HCT116 (cell line): ENCODE measurements at regions not wholly inside any gene's neighbourhood (a gene's known extent, or its start where the extent isn't known, plus 50 kb on each side); places are given as distances from the start of the nearest gene placed in this dataset.

ENCODE experiments used
- ELF1 ChIP-seq: IDR thresholded peaks from 2 replicates; pipeline ENCODE4 v1.6.1; 2012; ENCODE audit warnings: low read depth, borderline replicate concordance
- EZH2 ChIP-seq: fragments of 200-600 bp; sonication (generic); IDR thresholded peaks from 2 replicates; pipeline ENCODE4 v1.6.1; 2017; ENCODE audit warnings: antibody characterized with exemption, mixed run types
- RAD21 ChIP-seq: IDR thresholded peaks from 2 replicates; pipeline ENCODE4 v1.6.1; 2012; ENCODE audit warnings: low read depth, mild to moderate bottlenecking
- TF ChIP-seq, protein P1 (sequence below): IDR thresholded peaks from 2 replicates; pipeline ENCODE4 v1.6.1; 2012
- TF ChIP-seq, protein P2 (sequence below): IDR thresholded peaks from 2 replicates; pipeline ENCODE4 v1.6.1; 2012

DNA sequence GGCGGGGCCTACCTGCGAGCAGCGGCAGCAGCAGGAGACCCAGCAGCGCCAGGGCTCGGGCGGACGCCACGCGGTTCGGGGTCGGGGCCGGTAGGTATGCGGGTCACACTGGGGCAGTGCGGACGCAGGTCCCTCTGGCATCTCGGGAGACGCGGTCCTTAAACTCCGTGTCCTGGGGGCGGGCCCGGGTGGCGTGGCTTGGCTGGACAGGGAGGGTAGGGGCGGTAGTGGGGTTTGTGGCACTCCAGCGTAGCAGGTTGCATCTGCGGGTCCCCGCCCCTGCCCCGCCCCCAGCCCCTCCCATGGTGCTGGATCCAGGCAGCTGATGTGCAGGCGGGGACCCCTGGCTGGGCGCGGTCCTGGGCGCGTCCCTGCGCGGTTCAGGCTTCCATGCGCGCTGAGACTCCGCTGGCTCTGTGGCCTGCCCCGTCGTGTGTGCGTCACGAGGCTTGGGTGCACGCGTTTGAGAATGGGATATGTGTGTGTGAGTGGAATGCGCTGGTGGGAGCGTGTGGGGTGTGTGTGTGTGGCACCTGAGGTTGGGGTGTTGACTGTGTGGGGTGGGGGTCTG is 96.1 kb downstream of the WTIP start:
- no peak for TF ChIP-seq RAD21
- TF ChIP-seq, protein P1, sequence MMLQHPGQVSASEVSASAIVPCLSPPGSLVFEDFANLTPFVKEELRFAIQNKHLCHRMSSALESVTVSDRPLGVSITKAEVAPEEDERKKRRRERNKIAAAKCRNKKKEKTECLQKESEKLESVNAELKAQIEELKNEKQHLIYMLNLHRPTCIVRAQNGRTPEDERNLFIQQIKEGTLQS, result no peak
- TF ChIP-seq, protein P2, sequence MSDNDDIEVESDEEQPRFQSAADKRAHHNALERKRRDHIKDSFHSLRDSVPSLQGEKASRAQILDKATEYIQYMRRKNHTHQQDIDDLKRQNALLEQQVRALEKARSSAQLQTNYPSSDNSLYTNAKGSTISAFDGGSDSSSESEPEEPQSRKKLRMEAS, result no peak
- TF ChIP-seq EZH2, result no peak
- no peak for TF ChIP-seq ELF1
